Left ventricle myocardium inferior (tissue), 1 donor: ENCODE measurements at regions not wholly inside any gene's neighbourhood (a gene's known extent, or its start where the extent isn't known, plus 50 kb on each side); places are given as distances from the start of the nearest gene placed in this dataset.

Experiments
- DNase-seq: peaks from one replicate; pipeline ENCODE4 v3.0.0-alpha.2; 2020
- H3K27ac ChIP-seq: fragments of 200-600 bp; replicated peaks from 2 replicates; pipeline ENCODE4 v1.8.0; 2021
- H3K27me3 ChIP-seq: fragments of 200-600 bp; 2 replicates; pipeline ENCODE4 v1.8.0; 2021; ENCODE audit warnings: low read depth
- H3K36me3 ChIP-seq: fragments of 200-600 bp; 2 replicates; pipeline ENCODE4 v1.8.0; 2021
- H3K4me1 ChIP-seq: fragments of 200-600 bp; 2 replicates; pipeline ENCODE4 v1.8.0; 2021
- H3K4me3 ChIP-seq: fragments of 200-600 bp; 2 replicates; pipeline ENCODE4 v1.8.0; 2021; ENCODE audit warnings: mild to moderate bottlenecking, moderate library complexity
- H3K9me3 ChIP-seq: fragments of 200-600 bp; replicated peaks from 2 replicates; pipeline ENCODE4 v1.8.0; 2021
- CTCF ChIP-seq: fragments of 200-600 bp; IDR thresholded peaks from 2 replicates; pipeline ENCODE4 v1.8.0; 2021; ENCODE audit warnings: antibody characterized with exemption, mild to moderate bottlenecking, borderline replicate concordance
- intact Hi-C: fragments of 100-400 bp; cut with micrococcal nuclease; formaldehyde crosslinking; loops from one replicate; pipeline ENCODE4 v1.11.0; 2022
- donor health status: DM: no; HTN: yes; CAD: no; lungs with severe emphysema.

GRCh38 chr14:38808734-38809455, 294.1 kb downstream of the SEC23A start:
- Histone ChIP-seq H3K9me3 (peaks cover 14% of the 10 kb centered on the region), H3K27ac (no peak overlapping the region), H3K4me3 (no peak overlapping the region), H3K4me1 (no peaks in the 10 kb centered on the region), H3K27me3 (no peaks in the 10 kb centered on the region), H3K36me3 (no peaks in the 10 kb centered on the region)
- intact Hi-C loops = no loop called here
- no peak for TF ChIP-seq CTCF
- DNase-seq = no peak

- no peak overlapping the region for H3K4me3 ChIP-seq
- no peak overlapping the region for H3K27ac ChIP-seq
- intact Hi-C loops = no loop called here
- peaks cover 31% of the 10 kb centered on the region for H3K9me3 ChIP-seq
- no peak for DNase-seq
- no peaks in the 10 kb centered on the region for H3K4me1 ChIP-seq
- H3K36me3 ChIP-seq = no peaks in the 10 kb centered on the region
- no peak for TF ChIP-seq CTCF
- H3K27me3 ChIP-seq = no peaks in the 10 kb centered on the region
Measured at GRCh38 chr14:38799671-38800070, 303.4 kb downstream of the SEC23A start.

GRCh38 chr14:38794677-38795076, 308.4 kb downstream of the SEC23A start:
- no peak overlapping the region for H3K27ac ChIP-seq
- no peak for DNase-seq
- no peaks in the 10 kb centered on the region for H3K4me1 ChIP-seq
- no peak for TF ChIP-seq CTCF
- H3K36me3 ChIP-seq = no peaks in the 10 kb centered on the region
- intact Hi-C loops = no loop called here
- no peak overlapping the region for H3K4me3 ChIP-seq
- no peaks in the 10 kb centered on the region for H3K27me3 ChIP-seq
- no peaks in the 10 kb centered on the region for H3K9me3 ChIP-seq

GRCh38 chr14:38791862-38792261, 311.2 kb downstream of the SEC23A start:
- Histone ChIP-seq H3K27ac (no peak overlapping the region), H3K4me3 (no peak overlapping the region), H3K4me1 (no peaks in the 10 kb centered on the region), H3K36me3 (no peaks in the 10 kb centered on the region), H3K27me3 (no peaks in the 10 kb centered on the region), H3K9me3 (no peaks in the 10 kb centered on the region)
- TF ChIP-seq CTCF = no peak
- intact Hi-C loops = no loop called here
- DNase-seq = no peak

GRCh38 chr14:38790916-38791315, 312.1 kb downstream of the SEC23A start:
- Histone ChIP-seq H3K36me3 (no peaks in the 10 kb centered on the region), H3K27me3 (no peaks in the 10 kb centered on the region), H3K4me1 (no peaks in the 10 kb centered on the region), H3K9me3 (no peaks in the 10 kb centered on the region), H3K27ac (no peak overlapping the region), H3K4me3 (no peak overlapping the region)
- TF ChIP-seq CTCF = no peak
- no peak for DNase-seq
- intact Hi-C loops = no loop called here

- no peak for TF ChIP-seq CTCF
- no peak for DNase-seq
- H3K36me3 ChIP-seq = no peaks in the 10 kb centered on the region
- H3K27me3 ChIP-seq = no peaks in the 10 kb centered on the region
- no peak overlapping the region for H3K27ac ChIP-seq
- H3K4me1 ChIP-seq = no peaks in the 10 kb centered on the region
- intact Hi-C loops = no loop called here
- H3K4me3 ChIP-seq = no peak overlapping the region
- H3K9me3 ChIP-seq = no peaks in the 10 kb centered on the region
Measured at GRCh38 chr14:38789805-38790204, 313.2 kb downstream of the SEC23A start.
